Activated T-cell treated with anti-CD3 and anti-CD28 coated beads, Interleukin-2, amount 50 U/mL, for 4 hours (primary cell): ENCODE measurements at regions not wholly inside any gene's neighbourhood (a gene's known extent, or its start where the extent isn't known, plus 50 kb on each side); places are given as distances from the start of the nearest gene placed in this dataset.

Experiments
- ATAC-seq, 2 donors: fragments of 200-7000 bp; cut with Tn5 transposase; one replicate each; pipeline ENCODE4 v1.10.0; 2021
- DNase-seq: peaks from one replicate; pipeline ENCODE4 v3.0.0-alpha.2; 2020
- H3K27me3 Mint-ChIP-seq: one replicate; pipeline ENCODE4 v1.8.0; 2021; ENCODE audit warnings: low read depth, mixed read lengths
- H3K36me3 Mint-ChIP-seq: one replicate; pipeline ENCODE4 v1.8.0; 2022; ENCODE audit warnings: mixed read lengths; ENCODE audit not compliant: insufficient read depth
- H3K4me1 Mint-ChIP-seq: one replicate; pipeline ENCODE4 v1.8.0; 2021; ENCODE audit warnings: low read depth, mixed read lengths
- H3K4me3 Mint-ChIP-seq: one replicate; pipeline ENCODE4 v1.8.0; 2021; ENCODE audit warnings: mild to moderate bottlenecking, moderate library complexity, mixed read lengths
- H3K9me3 Mint-ChIP-seq: one replicate; pipeline ENCODE4 v1.8.0; 2021; ENCODE audit warnings: mixed read lengths

DNA sequence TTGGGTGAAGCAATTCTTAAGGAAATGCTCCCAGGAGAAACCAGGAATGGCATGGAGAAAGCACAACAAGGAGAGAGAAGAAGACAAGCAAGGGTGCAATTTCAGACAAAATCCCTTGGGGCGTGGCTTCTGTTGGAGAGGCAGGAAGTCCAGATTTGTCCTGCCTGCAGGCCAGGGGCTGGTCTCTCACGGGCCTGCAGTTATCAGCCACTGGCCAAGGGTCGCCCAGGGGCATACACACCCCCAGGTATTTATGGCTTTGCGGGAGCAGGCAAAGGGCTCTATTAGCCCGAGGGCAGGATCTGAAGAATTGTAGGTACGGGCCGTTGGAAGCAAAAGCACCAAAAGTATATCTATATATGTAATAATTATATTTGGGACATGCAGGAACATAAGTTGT, 87.7 kb downstream of the IYD start:
- no peak for ATAC-seq
- Mint-ChIP-seq H3K4me1 (no peaks in the 10 kb centered on the region), H3K4me3 (no peak overlapping the region), H3K27me3 (peaks cover 13% of the 10 kb centered on the region), H3K9me3 (no peaks in the 10 kb centered on the region), H3K36me3 (no peaks in the 10 kb centered on the region)
- no peak for DNase-seq

GRCh38 chr6:150456902-150457643, 88.3 kb downstream of the IYD start:
- Mint-ChIP-seq H3K4me3 (no peak overlapping the region), H3K27me3 (peaks cover 13% of the 10 kb centered on the region), H3K9me3 (no peaks in the 10 kb centered on the region), H3K4me1 (no peaks in the 10 kb centered on the region), H3K36me3 (no peaks in the 10 kb centered on the region)
- DNase-seq = no peak
- no peak for ATAC-seq

- H3K27me3 Mint-ChIP-seq = peaks cover 13% of the 10 kb centered on the region
- H3K36me3 Mint-ChIP-seq = no peaks in the 10 kb centered on the region
- ATAC-seq (no peak), DNase-seq (no peak)
- H3K9me3 Mint-ChIP-seq = no peaks in the 10 kb centered on the region
- H3K4me1 Mint-ChIP-seq = no peaks in the 10 kb centered on the region
- no peak overlapping the region for H3K4me3 Mint-ChIP-seq
These were observed 89.8 kb downstream of the IYD start for GRCh38 chr6:150458579-150458978.

DNA sequence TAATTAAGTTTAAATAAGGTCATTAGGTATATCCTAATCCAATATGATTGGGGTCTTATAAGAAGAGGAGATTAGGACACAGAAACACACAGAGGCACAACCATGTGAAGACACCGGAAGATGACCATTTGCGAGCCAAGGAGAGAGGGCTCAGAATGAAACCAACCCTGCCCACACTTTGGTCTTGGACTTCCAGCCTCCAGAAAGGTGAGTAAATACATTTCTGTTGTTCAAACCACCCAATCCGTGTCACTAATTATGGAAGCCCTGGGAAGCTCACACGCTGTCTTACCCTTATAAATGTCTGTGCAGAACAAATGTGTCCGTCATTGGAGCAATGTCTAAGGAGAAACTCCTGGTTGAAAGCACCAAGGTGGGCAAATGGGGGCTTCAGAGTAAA, 95.0 kb downstream of the IYD start:
- DNase-seq = no peak
- no peak for ATAC-seq
- Mint-ChIP-seq H3K4me3 (no peak overlapping the region), H3K27me3 (peaks cover 4% of the 10 kb centered on the region), H3K4me1 (no peaks in the 10 kb centered on the region), H3K36me3 (no peaks in the 10 kb centered on the region), H3K9me3 (no peaks in the 10 kb centered on the region)

- DNase-seq (no peak), ATAC-seq (no peak)
- Mint-ChIP-seq H3K36me3 (no peaks in the 10 kb centered on the region), H3K4me1 (no peaks in the 10 kb centered on the region), H3K4me3 (no peak overlapping the region), H3K27me3 (peaks cover 3% of the 10 kb centered on the region), H3K9me3 (no peaks in the 10 kb centered on the region)
These were observed 96.2 kb downstream of the IYD start for GRCh38 chr6:150464966-150465365.

DNA sequence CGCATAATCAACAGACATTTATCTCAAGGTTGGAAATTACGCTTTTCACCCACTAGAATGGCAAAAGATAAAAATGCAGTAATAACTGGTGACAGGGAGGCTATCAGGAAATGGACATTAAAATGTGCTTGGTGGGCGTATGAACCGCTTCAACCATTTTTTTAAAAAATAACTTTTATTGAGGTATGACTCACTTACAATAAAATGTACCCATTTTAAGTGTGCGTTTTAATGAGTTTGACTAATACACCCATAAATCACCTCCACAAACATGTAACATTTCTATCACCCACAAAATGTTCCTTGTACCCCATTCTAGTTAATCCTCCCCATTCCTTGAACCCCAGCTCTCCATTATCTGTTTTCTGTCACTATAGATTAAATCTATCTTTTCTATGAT, 96.8 kb downstream of the IYD start:
- Mint-ChIP-seq H3K4me3 (no peak overlapping the region), H3K9me3 (no peaks in the 10 kb centered on the region), H3K4me1 (no peaks in the 10 kb centered on the region), H3K27me3 (peaks cover 3% of the 10 kb centered on the region), H3K36me3 (no peaks in the 10 kb centered on the region)
- DNase-seq (no peak), ATAC-seq (no peak)

GRCh38 chr6:150466196-150466595, 97.4 kb downstream of the IYD start:
- ATAC-seq (no peak), DNase-seq (no peak)
- Mint-ChIP-seq H3K36me3 (no peaks in the 10 kb centered on the region), H3K4me1 (no peaks in the 10 kb centered on the region), H3K27me3 (peaks cover 1% of the 10 kb centered on the region), H3K9me3 (no peaks in the 10 kb centered on the region), H3K4me3 (no peak overlapping the region)

DNA sequence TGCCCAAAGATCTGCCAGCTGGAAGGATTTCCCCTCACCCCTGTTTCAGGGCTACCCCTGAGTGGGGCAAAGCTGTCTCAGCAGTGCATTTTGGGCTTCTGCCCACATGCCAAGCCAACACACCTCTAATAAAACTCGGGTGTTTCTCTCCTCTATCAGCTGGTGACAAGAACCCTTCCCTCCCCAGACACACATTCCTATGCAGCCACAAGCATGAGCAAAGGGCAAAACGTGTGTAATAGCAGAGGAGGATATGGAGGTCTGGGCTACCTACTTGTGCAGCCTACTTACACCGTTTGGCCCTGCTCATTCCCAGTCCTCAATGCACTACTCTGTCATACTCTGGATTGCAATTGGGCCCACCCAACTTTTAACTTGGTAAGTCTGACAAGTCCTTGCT, 101.3 kb downstream of the IYD start:
- Mint-ChIP-seq H3K9me3 (no peaks in the 10 kb centered on the region), H3K36me3 (no peaks in the 10 kb centered on the region), H3K27me3 (peaks cover 11% of the 10 kb centered on the region), H3K4me1 (no peaks in the 10 kb centered on the region), H3K4me3 (no peak overlapping the region)
- ATAC-seq = no peak
- no peak for DNase-seq

GRCh38 chr6:150470960-150471665, 102.3 kb downstream of the IYD start:
- peaks cover 11% of the 10 kb centered on the region for H3K27me3 Mint-ChIP-seq
- no peak for ATAC-seq
- DNase-seq = no peak
- no peaks in the 10 kb centered on the region for H3K4me1 Mint-ChIP-seq
- H3K4me3 Mint-ChIP-seq = no peak overlapping the region
- no peaks in the 10 kb centered on the region for H3K9me3 Mint-ChIP-seq
- no peaks in the 10 kb centered on the region for H3K36me3 Mint-ChIP-seq

DNA sequence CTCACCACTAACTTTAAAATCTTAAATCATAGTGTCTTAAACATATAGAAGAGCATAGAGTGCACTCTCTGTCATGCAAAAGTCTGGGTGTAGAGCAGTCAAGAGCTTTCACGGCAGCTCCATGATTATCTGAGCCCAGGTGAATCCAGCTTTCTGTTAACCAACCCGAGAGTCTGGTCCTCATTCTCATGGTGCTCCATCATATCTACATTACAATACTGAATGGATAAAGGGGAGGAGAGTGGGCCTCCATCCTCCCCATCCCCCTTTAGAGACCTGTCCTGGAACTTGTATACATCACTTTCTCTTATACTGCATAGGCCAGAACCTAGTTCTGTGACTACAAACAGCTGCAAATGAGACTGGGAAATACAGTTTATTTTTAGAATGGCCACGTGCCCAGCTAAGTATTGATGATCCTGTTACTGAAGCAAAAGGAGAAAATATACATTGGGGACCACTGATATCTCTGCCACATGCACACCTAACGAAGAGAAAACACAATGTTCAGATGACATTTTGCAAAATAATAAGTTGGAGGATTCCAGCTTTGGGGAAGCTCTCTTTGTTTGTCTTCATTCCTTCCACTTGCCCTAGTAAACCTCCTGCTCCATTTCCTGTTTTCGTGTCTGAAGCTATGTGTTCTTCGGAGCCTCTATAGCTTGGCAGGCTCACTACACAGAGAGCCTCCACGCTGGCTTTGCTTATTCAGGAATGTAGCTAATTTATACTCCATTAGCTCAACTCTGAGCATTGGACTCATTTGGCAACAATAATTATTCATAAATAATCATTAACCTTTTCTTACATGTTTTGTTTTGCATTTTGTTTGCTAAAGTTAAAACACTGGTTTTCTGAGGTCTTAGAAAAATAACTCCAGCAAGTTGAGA, 110.1 kb downstream of the IYD start:
- ATAC-seq = no peak
- no peak overlapping the region for H3K4me3 Mint-ChIP-seq
- no peaks in the 10 kb centered on the region for H3K27me3 Mint-ChIP-seq
- no peaks in the 10 kb centered on the region for H3K9me3 Mint-ChIP-seq
- H3K4me1 Mint-ChIP-seq = no peaks in the 10 kb centered on the region
- no peaks in the 10 kb centered on the region for H3K36me3 Mint-ChIP-seq
- DNase-seq = no peak

DNA sequence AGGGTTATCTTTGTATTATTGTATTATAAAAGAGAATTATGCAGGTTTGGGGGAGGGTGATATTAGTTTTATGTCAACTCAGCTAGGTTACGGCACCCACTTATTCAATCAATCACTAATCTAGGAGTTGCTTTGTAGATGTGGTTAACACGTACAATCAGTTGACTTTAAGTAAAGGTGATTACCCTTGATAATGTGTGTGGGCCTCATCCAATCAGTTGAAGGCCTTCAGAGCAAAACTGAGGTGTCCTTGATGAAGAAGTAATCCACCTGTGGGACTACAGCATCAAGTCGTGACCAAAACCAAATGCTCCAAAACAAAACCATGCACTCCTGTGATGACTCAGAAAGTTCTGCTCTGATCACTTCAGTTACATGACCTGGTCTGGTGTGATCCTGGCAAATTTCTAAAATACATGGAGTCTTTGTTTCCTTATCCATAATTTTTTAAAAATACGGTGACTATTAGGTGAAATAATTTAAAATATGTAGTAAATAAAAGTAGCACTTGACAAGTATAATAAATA, 114.1 kb downstream of the IYD start:
- ATAC-seq (no peak), DNase-seq (no peak)
- H3K9me3 Mint-ChIP-seq = no peaks in the 10 kb centered on the region
- H3K36me3 Mint-ChIP-seq = no peaks in the 10 kb centered on the region
- H3K27me3 Mint-ChIP-seq = peaks cover under 1% of the 10 kb centered on the region
- no peak overlapping the region for H3K4me3 Mint-ChIP-seq
- no peaks in the 10 kb centered on the region for H3K4me1 Mint-ChIP-seq

DNA sequence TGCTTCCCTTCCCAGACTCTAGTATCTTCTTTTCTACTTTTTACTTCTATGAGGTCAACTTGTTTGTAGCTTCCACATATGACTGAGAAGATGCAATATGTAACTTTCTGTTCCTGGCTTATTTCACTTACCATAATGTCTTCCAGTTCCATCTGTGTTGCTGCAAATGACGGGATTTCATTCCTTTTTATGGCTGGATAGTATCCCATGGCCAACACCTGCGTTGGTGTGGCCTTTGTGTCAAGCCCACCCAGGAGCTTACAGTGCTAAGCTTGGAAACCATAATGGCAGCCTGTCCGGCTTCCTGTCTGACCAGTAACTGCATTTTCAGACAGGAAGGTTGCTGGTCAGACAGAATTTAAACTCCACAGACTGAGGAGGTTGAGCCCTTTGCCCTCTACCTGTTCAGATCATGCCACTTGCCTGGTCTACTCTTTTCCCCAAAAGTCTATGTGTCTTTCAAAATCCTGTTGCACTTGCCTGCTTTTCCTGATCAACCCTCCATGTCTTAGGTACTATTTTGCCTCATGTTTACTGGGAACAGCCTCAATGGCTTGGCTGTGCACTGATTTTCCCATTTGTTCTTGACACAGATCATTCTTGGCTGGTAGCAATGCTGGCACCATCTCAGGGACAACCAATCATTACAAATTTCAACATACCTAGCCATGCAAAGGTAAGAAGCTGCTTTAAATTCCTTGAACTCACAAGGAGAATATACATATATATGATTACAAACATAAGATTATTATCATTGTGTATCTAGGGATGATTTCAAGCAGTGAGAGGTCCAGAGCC, 114.3 kb upstream of the PLEKHG1 start:
- Mint-ChIP-seq H3K4me3 (no peak overlapping the region), H3K9me3 (no peaks in the 10 kb centered on the region), H3K36me3 (no peaks in the 10 kb centered on the region), H3K4me1 (no peaks in the 10 kb centered on the region), H3K27me3 (peaks cover 4% of the 10 kb centered on the region)
- ATAC-seq = no peak
- no peak for DNase-seq

- Mint-ChIP-seq H3K9me3 (no peaks in the 10 kb centered on the region), H3K4me1 (peaks cover 2% of the 10 kb centered on the region), H3K36me3 (no peaks in the 10 kb centered on the region), H3K4me3 (no peak overlapping the region), H3K27me3 (peaks cover 4% of the 10 kb centered on the region)
- ATAC-seq = no peak
- no peak for DNase-seq
These were observed 113.6 kb upstream of the PLEKHG1 start for GRCh38 chr6:150486048-150486447.

GRCh38 chr6:150490586-150490985, 109.1 kb upstream of the PLEKHG1 start:
- H3K9me3 Mint-ChIP-seq = peaks cover 9% of the 10 kb centered on the region
- H3K27me3 Mint-ChIP-seq = peaks cover 4% of the 10 kb centered on the region
- DNase-seq (no peak), ATAC-seq (no peak)
- peaks cover 15% of the 10 kb centered on the region for H3K4me1 Mint-ChIP-seq
- H3K4me3 Mint-ChIP-seq = no peak overlapping the region
- H3K36me3 Mint-ChIP-seq = no peaks in the 10 kb centered on the region
